IPS-18c (cell line): ENCODE measurements at regions not wholly inside any gene's neighbourhood (a gene's known extent, or its start where the extent isn't known, plus 50 kb on each side); places are given as distances from the start of the nearest gene placed in this dataset.
"Not testable (repeated sequence)": the region's sequence is repeated elsewhere in the genome, so short reads cannot be mapped to it uniquely, and the experiment has no call there.

Experiments
- H3K4me3 ChIP-seq: 2 replicates; pipeline ENCODE4 v1.7.0; 2013; ENCODE audit warnings: low read depth, mild to moderate bottlenecking, low read length, moderate library complexity; ENCODE audit not compliant: insufficient read depth
- H3K9me3 ChIP-seq: one replicate; pipeline ENCODE4 v1.6.1; 2013; ENCODE audit warnings: mild to moderate bottlenecking, low read length, moderate library complexity; ENCODE audit not compliant: control insufficient read depth, insufficient read depth

DNA sequence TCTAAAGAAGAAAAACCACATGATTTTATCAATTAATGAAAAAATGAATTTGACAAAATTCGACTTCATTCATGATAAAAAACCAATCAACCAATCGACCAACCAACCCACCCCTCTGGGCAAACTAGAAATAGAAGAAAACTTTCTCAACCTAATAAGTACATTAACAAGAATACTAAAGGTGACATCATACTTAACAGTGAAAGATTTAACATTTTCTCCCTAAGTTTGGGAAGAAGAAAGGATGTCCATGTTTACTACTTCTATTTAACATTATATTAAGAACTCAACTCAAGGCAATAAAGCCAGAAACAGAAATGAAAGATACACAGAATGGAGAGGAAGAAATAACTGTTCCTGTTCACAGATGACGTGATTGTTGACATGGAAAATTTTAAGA, 476.1 kb upstream of the MEF2C start:
- Histone ChIP-seq H3K4me3 (no peak overlapping the region), H3K9me3 (no peaks in the 10 kb centered on the region)

DNA sequence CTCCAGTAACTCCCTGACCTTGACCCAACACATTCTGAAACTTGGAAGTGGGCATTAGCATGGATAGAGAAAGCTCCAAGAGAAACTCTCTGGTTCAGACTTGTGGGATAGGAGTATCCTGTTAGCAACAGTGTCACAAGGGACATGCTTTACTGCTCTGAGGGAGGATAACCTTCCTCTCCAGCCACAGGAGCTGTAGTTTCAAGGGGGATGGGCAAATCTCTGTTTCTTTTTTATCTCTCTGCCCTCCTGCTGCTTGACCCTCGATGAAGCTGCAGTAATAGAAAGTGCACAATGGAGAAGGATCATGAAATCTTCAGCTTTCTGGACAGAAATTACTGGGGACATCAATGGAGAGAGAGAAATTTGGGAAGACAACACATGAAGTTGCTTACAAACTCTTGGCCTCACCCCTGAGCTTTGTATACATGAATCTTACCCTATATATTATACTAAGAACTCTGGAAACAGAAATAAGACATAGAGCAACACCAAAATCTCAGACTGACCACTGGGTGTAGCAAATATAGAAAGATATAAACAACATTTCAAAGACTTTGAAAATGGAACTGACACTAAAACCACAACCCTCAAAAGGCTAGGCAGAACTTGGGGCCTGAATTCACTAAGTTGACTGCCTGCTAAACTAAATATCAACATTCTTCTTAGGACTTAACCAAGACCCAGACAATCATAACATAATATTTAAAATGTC, 471.0 kb upstream of the MEF2C start:
- Histone ChIP-seq H3K9me3 (no peaks in the 10 kb centered on the region), H3K4me3 (no peak overlapping the region)

GRCh38 chr5:89351975-89352374, 469.0 kb upstream of the MEF2C start:
- H3K9me3 ChIP-seq, result no peaks in the 10 kb centered on the region
- H3K4me3 ChIP-seq, result no peak overlapping the region

- Histone ChIP-seq H3K9me3 (no peaks in the 10 kb centered on the region), H3K4me3 (no peak overlapping the region)
Observed at GRCh38 chr5:89351222-89351621, 468.2 kb upstream of the MEF2C start.

DNA sequence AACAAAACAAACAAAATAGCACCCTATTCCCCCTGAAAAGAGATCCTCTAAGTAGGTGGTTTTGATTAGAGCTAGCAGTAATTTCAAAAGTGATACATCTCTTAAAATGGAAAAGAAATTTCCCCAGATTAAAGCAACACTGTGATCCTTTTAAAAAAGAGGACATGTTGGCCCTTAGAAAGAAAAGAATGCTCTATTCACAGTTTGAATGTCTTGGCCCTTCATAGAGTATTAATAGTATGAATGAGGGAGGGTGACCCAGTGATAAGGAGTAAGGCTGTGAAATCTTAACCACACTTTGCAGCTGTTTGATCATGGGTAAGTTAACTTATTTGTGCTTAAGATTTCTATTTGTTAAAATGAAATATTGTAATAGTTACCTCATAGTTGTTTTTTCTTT, 467.7 kb upstream of the MEF2C start:
- no peaks in the 10 kb centered on the region for H3K9me3 ChIP-seq
- no peak overlapping the region for H3K4me3 ChIP-seq

DNA sequence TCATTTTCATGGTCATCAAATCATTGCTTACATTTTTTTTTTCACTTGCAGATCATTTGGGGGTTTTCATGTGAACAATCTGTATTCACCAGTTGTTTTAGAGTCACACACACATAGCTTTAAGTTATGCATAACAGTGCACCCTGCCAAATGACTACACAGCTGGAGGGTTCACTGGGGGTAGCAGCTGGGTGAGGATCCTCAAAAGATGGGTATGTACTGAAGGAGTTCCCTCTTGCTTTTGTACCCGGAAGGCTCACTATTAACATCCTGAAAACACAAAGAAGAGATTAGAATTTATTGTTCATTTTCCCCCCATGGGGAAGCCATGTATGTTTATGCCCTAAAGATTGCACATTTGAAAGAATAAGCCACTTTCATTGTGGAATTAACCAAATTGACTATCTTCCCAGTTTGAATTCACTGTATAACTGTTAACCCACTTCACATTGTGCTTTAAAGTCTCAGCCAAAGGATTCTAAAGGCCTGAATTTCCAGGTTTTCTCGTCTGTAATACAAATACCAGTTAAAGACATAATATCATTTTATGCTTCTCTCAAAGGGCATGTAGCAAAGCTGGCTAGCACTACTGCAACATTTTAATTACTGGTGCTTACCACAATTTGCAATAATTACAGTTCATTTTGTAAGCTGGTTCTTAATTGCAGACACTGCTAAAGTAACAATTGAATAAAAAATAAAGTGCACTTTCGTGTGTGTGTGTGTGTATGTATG, 466.4 kb upstream of the MEF2C start:
- H3K4me3 ChIP-seq, result no peak overlapping the region

DNA sequence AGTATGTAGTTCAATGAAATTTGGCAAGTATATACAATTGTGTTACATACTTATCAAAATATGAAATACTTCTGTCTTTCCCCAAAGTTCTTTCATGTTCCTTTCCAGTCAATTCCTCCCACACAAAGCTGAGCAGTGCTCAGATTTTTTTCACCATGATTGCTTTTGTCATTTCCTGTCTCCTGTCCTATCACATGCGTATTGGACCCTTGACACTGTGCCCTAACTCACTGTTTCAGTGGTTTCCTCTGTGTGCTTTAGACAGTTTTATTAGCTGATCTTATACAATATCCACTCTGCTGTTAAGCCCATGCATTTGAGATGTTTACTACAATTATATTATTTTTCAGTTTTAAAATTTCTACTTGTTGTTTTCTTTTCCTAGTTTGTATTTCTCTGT, 463.6 kb upstream of the MEF2C start:
- Histone ChIP-seq H3K9me3 (no peaks in the 10 kb centered on the region), H3K4me3 (no peak overlapping the region)

More for the DNA sequence above, 466.4 kb upstream of the MEF2C start:
- no peaks in the 10 kb centered on the region for H3K9me3 ChIP-seq

- Histone ChIP-seq H3K9me3 (no peaks in the 10 kb centered on the region), H3K4me3 (no peak overlapping the region)
Observed at GRCh38 chr5:89343666-89344065, 460.7 kb upstream of the MEF2C start.

- H3K9me3 ChIP-seq, result no peaks in the 10 kb centered on the region
- no peak overlapping the region for H3K4me3 ChIP-seq
Observed at GRCh38 chr5:89342106-89342876, 459.3 kb upstream of the MEF2C start.

GRCh38 chr5:89338935-89339334, 456.0 kb upstream of the MEF2C start:
- no peaks in the 10 kb centered on the region for H3K9me3 ChIP-seq
- no peak overlapping the region for H3K4me3 ChIP-seq

DNA sequence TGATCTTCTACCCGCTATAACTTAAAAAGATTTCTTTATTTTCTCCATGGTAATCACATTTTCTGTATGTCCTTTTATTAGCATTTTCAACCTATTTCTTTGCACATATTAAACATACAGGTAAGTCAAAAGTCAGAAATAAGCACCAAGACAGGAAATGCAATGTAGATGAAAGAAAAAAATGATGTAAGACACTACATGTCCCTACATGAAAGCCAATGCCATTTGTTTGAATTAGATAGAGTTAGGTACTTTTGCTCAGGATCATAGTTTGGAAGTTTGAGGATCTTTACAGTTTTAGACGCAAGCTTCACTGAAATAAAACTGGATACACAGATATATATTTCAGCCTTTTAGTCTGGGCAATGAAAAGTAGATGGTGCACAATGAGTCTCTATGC, 453.1 kb upstream of the MEF2C start:
- H3K4me3 ChIP-seq, result no peak overlapping the region
- H3K9me3 ChIP-seq, result no peaks in the 10 kb centered on the region

DNA sequence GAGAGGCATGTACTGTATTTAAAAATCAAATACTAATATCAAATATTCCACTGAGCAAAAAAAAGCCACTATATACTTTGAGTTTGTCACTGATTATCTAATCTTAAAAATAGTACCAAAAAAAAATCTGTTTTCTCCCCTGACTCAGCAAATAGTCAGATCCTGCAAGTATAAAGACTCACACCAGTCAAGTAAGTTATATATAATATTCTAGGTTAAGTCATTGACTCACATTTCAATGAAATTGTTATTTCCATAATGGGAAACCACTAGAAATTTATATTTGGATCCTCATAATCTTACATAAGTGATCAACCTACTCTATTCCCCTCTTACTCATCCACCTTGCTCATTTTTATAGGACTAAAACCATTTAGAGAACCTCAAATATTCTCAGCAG, 447.2 kb upstream of the MEF2C start:
- H3K9me3 ChIP-seq, result no peaks in the 10 kb centered on the region

DNA sequence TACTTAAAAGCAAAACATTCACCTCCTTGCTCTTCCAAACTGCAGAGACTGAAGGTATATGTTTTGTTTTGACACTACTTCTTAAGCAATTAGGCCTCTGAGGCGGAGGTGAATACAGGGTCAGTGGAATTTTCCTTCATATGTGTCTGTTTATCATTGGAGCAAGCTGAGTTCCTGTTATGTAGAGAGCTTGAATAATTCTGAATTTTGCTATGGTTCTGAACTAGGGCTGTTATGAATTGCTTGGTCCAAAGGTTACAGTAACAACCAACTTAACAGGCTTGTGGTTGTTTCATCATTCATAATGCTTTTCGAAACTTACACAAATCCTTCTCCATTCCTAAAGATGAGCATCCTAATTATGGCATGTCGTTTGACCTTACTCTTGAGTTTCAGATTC, 444.6 kb upstream of the MEF2C start:
- H3K9me3 ChIP-seq, result no peaks in the 10 kb centered on the region
- H3K4me3 ChIP-seq, result no peak overlapping the region

More for the DNA sequence above, 447.2 kb upstream of the MEF2C start:
- H3K4me3 ChIP-seq, result no peak overlapping the region

DNA sequence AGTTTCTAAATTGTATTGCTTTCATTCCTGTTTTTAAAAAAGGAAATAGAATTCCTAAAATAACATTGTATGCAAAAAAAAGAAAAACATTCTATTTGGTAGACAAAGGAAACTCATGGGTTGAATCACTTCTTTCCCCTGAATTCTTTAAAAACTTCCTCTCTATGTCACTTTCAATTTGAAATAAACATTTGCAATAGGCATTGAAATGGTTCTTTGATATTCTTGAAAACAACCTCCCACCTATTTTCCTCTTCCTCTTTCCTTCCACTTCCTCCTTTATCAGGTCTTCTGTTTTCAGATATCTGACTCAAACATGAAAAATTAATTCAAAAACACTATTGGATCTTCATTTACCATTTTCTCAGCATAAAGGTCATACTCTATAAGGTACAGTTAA, 442.0 kb upstream of the MEF2C start:
- Histone ChIP-seq H3K9me3 (no peaks in the 10 kb centered on the region), H3K4me3 (no peak overlapping the region)

GRCh38 chr5:89320421-89321277, 437.7 kb upstream of the MEF2C start:
- no peaks in the 10 kb centered on the region for H3K9me3 ChIP-seq
- H3K4me3 ChIP-seq, result no peak overlapping the region

DNA sequence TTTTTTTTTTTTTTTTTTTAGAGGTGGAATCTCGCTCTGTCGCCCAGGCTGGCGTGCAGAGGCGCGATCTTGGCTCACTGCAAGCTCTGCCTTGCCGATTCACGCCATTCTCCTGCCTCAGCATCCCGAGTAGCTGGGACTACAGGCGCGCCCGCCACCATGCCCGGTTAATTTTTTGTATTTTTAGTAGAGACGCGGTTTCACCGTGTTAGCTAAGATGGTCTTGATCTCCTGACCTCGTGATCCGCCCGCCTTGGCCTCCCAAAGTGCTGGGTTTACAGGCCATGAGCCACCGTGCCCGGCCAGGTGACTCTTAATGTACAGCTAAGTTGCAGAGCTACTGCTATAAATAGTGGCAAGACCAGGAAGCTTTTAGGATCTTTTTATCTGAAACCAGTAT, 434.9 kb upstream of the MEF2C start:
- H3K4me3 ChIP-seq, H3K9me3 ChIP-seq: not testable (repeated sequence)
